Esophagus muscularis mucosa (tissue), 3 donors: ENCODE measurements at regions not wholly inside any gene's neighbourhood (a gene's known extent, or its start where the extent isn't known, plus 50 kb on each side); places are given as distances from the start of the nearest gene placed in this dataset.

Source experiments
- POLR2A ChIP-seq: fragments of 450-650 bp; IDR thresholded peaks from one replicate; pipeline ENCODE4 v1.6.1; 2017; ENCODE audit warnings: antibody characterized with exemption, moderate library complexity, mild to moderate bottlenecking, low read depth
- POLR2AphosphoS5 ChIP-seq, 2 donors: sonication (generic); formaldehyde crosslinking; IDR thresholded peaks; one replicate each; pipeline ENCODE4 v1.6.1; 2017; ENCODE audit warnings: antibody characterized with exemption in 2 of 2
- TF ChIP-seq, protein P1 (sequence below), 3 experiments: fragments of 200-600 bp in 2 of 3; fragments of 450-650 bp in 1 of 3; sonication (generic) in 2 of 3; IDR thresholded peaks; one replicate each; pipeline ENCODE4 v1.5.1; 2017 to 2019; ENCODE audit warnings: antibody characterized with exemption in 3 of 3, mild to moderate bottlenecking in 2 of 3, moderate library complexity in 1 of 3

DNA sequence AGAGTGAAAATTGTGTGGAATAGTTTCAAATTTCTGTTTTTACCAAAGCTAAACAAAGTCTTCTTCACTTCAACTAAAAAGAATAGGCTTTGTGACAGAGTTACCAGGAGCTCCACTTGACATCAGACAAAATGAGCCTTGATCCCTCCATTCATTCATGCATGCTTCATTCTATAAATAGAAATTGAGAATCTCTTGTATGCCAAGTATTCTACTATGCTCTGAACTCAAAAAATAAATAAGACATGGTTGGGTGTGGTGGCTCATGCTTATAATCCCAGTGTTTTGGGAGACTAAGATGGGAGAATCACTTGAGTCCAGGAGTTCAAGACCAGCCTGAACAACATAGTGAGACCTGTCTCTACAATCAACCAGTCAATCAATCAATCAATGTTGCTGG is 236.6 kb upstream of the FAM83B start:
- TF ChIP-seq, protein P1, sequence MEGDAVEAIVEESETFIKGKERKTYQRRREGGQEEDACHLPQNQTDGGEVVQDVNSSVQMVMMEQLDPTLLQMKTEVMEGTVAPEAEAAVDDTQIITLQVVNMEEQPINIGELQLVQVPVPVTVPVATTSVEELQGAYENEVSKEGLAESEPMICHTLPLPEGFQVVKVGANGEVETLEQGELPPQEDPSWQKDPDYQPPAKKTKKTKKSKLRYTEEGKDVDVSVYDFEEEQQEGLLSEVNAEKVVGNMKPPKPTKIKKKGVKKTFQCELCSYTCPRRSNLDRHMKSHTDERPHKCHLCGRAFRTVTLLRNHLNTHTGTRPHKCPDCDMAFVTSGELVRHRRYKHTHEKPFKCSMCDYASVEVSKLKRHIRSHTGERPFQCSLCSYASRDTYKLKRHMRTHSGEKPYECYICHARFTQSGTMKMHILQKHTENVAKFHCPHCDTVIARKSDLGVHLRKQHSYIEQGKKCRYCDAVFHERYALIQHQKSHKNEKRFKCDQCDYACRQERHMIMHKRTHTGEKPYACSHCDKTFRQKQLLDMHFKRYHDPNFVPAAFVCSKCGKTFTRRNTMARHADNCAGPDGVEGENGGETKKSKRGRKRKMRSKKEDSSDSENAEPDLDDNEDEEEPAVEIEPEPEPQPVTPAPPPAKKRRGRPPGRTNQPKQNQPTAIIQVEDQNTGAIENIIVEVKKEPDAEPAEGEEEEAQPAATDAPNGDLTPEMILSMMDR (IDR thresholded peaks at IDR 0.05), result no peak
- no peak for TF ChIP-seq POLR2A
- no peak for TF ChIP-seq POLR2AphosphoS5 (IDR thresholded peaks at IDR 0.05)
